HEK293T (cell line): ENCODE measurements at regions not wholly inside any gene's neighbourhood (a gene's known extent, or its start where the extent isn't known, plus 50 kb on each side); places are given as distances from the start of the nearest gene placed in this dataset.

ENCODE experiments used
- CTCF ChIA-PET: fragments of 350-600 bp; formaldehyde crosslinking; extraction: SDS; loops from one replicate; lab custom pipeline; 2021; ENCODE audit warnings: antibody characterized with exemption, inconsistent platforms; lab: Yijun Ruan, JAX
- POLR2A ChIA-PET: fragments of 350-600 bp; formaldehyde crosslinking; extraction: SDS; loops from one replicate; lab custom pipeline; 2020; ENCODE audit warnings: antibody characterized with exemption, inconsistent platforms; lab: Yijun Ruan, JAX
- DNase-seq: peaks from one replicate; pipeline ENCODE4 v3.0.0; 2012; ENCODE audit warnings: mixed read lengths; ENCODE audit errors: extremely low spot score
- ARNT ChIP-seq: fragments of 450-650 bp; IDR thresholded peaks from 2 replicates; pipeline ENCODE4 v1.6.1; 2017; ENCODE audit warnings: mild to moderate bottlenecking
- BHLHE40 ChIP-seq: fragments of 450-650 bp; IDR thresholded peaks from 2 replicates; pipeline ENCODE4 v1.6.1; 2016; ENCODE audit warnings: mild to moderate bottlenecking, moderate library complexity, borderline replicate concordance
- CTBP1 ChIP-seq: fragments of 450-650 bp; IDR thresholded peaks from 2 replicates; pipeline ENCODE4 v1.6.1; 2016; ENCODE audit warnings: borderline replicate concordance
- ELF4 ChIP-seq: fragments of 450-650 bp; IDR thresholded peaks from 2 replicates; pipeline ENCODE4 v1.6.1; 2017; ENCODE audit warnings: antibody characterized with exemption
- FOXA1 ChIP-seq: fragments of 450-650 bp; IDR thresholded peaks from 2 replicates; pipeline ENCODE4 v1.6.1; 2016; ENCODE audit warnings: mild to moderate bottlenecking
- FOXK2 ChIP-seq: fragments of 450-650 bp; IDR thresholded peaks from 2 replicates; pipeline ENCODE4 v1.6.1; 2016; ENCODE audit warnings: mild to moderate bottlenecking
- FOXM1 ChIP-seq: fragments of 450-650 bp; IDR thresholded peaks from 2 replicates; pipeline ENCODE4 v1.6.1; 2017; ENCODE audit warnings: mild to moderate bottlenecking, borderline replicate concordance
- HDGF ChIP-seq: fragments of 450-650 bp; IDR thresholded peaks from 2 replicates; pipeline ENCODE4 v1.6.1; 2017; ENCODE audit warnings: antibody characterized with exemption, borderline replicate concordance
- L3MBTL2 ChIP-seq: fragments of 450-650 bp; conservative IDR thresholded peaks from 2 replicates; pipeline ENCODE4 v1.6.1; 2016; ENCODE audit warnings: mild to moderate bottlenecking
- LEF1 ChIP-seq: fragments of 450-650 bp; IDR thresholded peaks from 2 replicates; pipeline ENCODE4 v1.6.1; 2017; ENCODE audit warnings: mild to moderate bottlenecking, borderline replicate concordance
- NFRKB ChIP-seq: fragments of 450-650 bp; IDR thresholded peaks from 2 replicates; pipeline ENCODE4 v1.6.1; 2016; ENCODE audit warnings: mild to moderate bottlenecking, moderate library complexity
- PKNOX1 ChIP-seq: fragments of 450-650 bp; IDR thresholded peaks from 2 replicates; pipeline ENCODE4 v1.6.1; 2016
- SP1 ChIP-seq: fragments of 450-650 bp; IDR thresholded peaks from 2 replicates; pipeline ENCODE4 v1.6.1; 2017
- SUZ12 ChIP-seq: fragments of 450-650 bp; IDR thresholded peaks from 2 replicates; pipeline ENCODE4 v1.6.1; 2016; ENCODE audit warnings: mild to moderate bottlenecking
- TARDBP ChIP-seq: fragments of 450-650 bp; IDR thresholded peaks from 2 replicates; pipeline ENCODE4 v1.6.1; 2016
- ZNF384 ChIP-seq: fragments of 450-650 bp; IDR thresholded peaks from 2 replicates; pipeline ENCODE4 v1.6.1; 2016

GRCh38 chr2:150572961-150573395 lies 85.5 kb upstream of the RND3 start:
- ChIA-PET POLR2A (no interaction called here), CTCF (no interaction called here)
- DNase-seq, result no peak
- TF ChIP-seq L3MBTL2, result no peak
- no peak for TF ChIP-seq SP1
- TF ChIP-seq ELF4, result no peak

GRCh38 chr2:150572194-150572766 lies 84.8 kb upstream of the RND3 start:
- TF ChIP-seq FOXK2, result no peak
- TF ChIP-seq CTBP1, result no peak
- no peak for TF ChIP-seq FOXA1
- no peak for TF ChIP-seq LEF1
- TF ChIP-seq L3MBTL2, result no peak
- no peak for TF ChIP-seq NFRKB
- TF ChIP-seq HDGF, result no peak
- no peak for TF ChIP-seq ARNT
- no peak for TF ChIP-seq ZNF384
- no peak for TF ChIP-seq SUZ12
- no peak for TF ChIP-seq ELF4
- TF ChIP-seq TARDBP, result no peak
- ChIA-PET CTCF (no interaction called here), POLR2A (no interaction called here)
- DNase-seq, result no peak

GRCh38 chr2:150571121-150571520 lies 83.7 kb upstream of the RND3 start:
- ChIA-PET CTCF (no interaction called here), POLR2A (no interaction called here)
- TF ChIP-seq FOXK2 (no peak), HDGF (no peak), LEF1 (no peak), SUZ12 (no peak), ARNT (no peak), TARDBP (no peak), FOXM1 (no peak), NFRKB (no peak), CTBP1 (no peak), L3MBTL2 (no peak), SP1 (no peak)
- no peak for DNase-seq

GRCh38 chr2:150570712-150571111 lies 83.2 kb upstream of the RND3 start:
- CTCF ChIA-PET, result no interaction called here
- POLR2A ChIA-PET, result no interaction called here
- no peak for DNase-seq
- TF ChIP-seq PKNOX1 (no peak), FOXM1 (no peak), ELF4 (no peak), FOXK2 (no peak), L3MBTL2 (no peak), HDGF (no peak), ARNT (no peak), BHLHE40 (no peak), ZNF384 (no peak), SUZ12 (no peak), NFRKB (no peak), FOXA1 (no peak), CTBP1 (no peak), TARDBP (no peak), SP1 (no peak), LEF1 (no peak)

- no peak for TF ChIP-seq FOXK2
- no peak for TF ChIP-seq LEF1
- no peak for TF ChIP-seq SP1
- no peak for TF ChIP-seq ZNF384
- no peak for TF ChIP-seq ELF4
- no peak for TF ChIP-seq HDGF
- no peak for TF ChIP-seq FOXA1
- CTCF ChIA-PET, result no interaction called here
Measured at GRCh38 chr2:150569761-150570160, 82.3 kb upstream of the RND3 start.

GRCh38 chr2:150567771-150568301 lies 80.4 kb upstream of the RND3 start:
- no peak for TF ChIP-seq SUZ12
- TF ChIP-seq FOXA1, result no peak
- no peak for TF ChIP-seq ARNT
- no peak for TF ChIP-seq PKNOX1
- TF ChIP-seq NFRKB, result no peak
- TF ChIP-seq L3MBTL2, result no peak
- TF ChIP-seq LEF1, result no peak
- no peak for TF ChIP-seq ZNF384
- no peak for TF ChIP-seq BHLHE40
- DNase-seq, result no peak
- POLR2A ChIA-PET, result no interaction called here
- CTCF ChIA-PET, result no interaction called here

More at GRCh38 chr2:150569761-150570160, 82.3 kb upstream of the RND3 start:
- POLR2A ChIA-PET, result no interaction called here
- DNase-seq, result no peak

- no peak for DNase-seq
- ChIA-PET CTCF (no interaction called here), POLR2A (no interaction called here)
- TF ChIP-seq HDGF (no peak), ZNF384 (no peak), FOXM1 (no peak), CTBP1 (no peak), TARDBP (no peak), BHLHE40 (no peak), PKNOX1 (no peak), NFRKB (no peak), SUZ12 (no peak), L3MBTL2 (no peak), SP1 (no peak), LEF1 (no peak), FOXK2 (no peak), ELF4 (no peak), ARNT (no peak), FOXA1 (no peak)
Measured at GRCh38 chr2:150566289-150566688, 78.8 kb upstream of the RND3 start.
